ENCODE measurements at regions not wholly inside any gene's neighbourhood (a gene's known extent, or its start where the extent isn't known, plus 50 kb on each side); places are given as distances from the start of the nearest gene placed in this dataset.

- H3K9ac ChIP-seq (ENCODE audit: insufficient read depth, low read length), result no peak overlapping the region
- H3K4me1 ChIP-seq (ENCODE audit: control insufficient read depth, extremely low read depth, insufficient read depth, low read length), result no peaks in the 10 kb centered on the region
- H2AFZ ChIP-seq (ENCODE audit: low read length), result no peak overlapping the region
- no peaks in the 10 kb centered on the region for H3K79me2 ChIP-seq (ENCODE audit: control insufficient read depth, insufficient read depth, low read length)
- H3K27ac ChIP-seq (ENCODE audit: insufficient read depth, low read length), result no peak overlapping the region
- no peaks in the 10 kb centered on the region for H3K36me3 ChIP-seq (ENCODE audit: control insufficient read depth, insufficient read depth, low read length)
- no peak overlapping the region for H3K4me3 ChIP-seq (replicated peaks in 1 of 4; ENCODE audit: control extremely low read depth in 1 of 4, insufficient read depth in 1 of 4, low read depth in 3 of 4, low read length in 4 of 4)
- DNase-seq (ENCODE audit: low read depth in 2 of 2), result peak; percentile 37 to 79
- H3K9me3 ChIP-seq (ENCODE audit: control insufficient read depth, insufficient read depth, low read depth, low read length), result no peaks in the 10 kb centered on the region
- no peaks in the 10 kb centered on the region for H3K27me3 ChIP-seq (ENCODE audit: control insufficient read depth, insufficient read depth, low read length)
- no peak for TF ChIP-seq CTCF (conservative IDR thresholded peaks at IDR 0.05 in 1 of 2, IDR thresholded peaks at IDR 0.05 in 1 of 2; ENCODE audit: low read depth in 1 of 2, low read length in 2 of 2)
- no peak for TF ChIP-seq EZH2 (IDR thresholded peaks at IDR 0.05; ENCODE audit: low read length, missing control alignments)
- no peak overlapping the region for H3K4me2 ChIP-seq (ENCODE audit: extremely low read depth, insufficient read depth, low read length)
- no peaks in the 10 kb centered on the region for H4K20me1 ChIP-seq (ENCODE audit: control insufficient read depth, extremely low read depth, insufficient read depth, low read length)
Measured at GRCh38 chr3:99484871-99485270, 153.5 kb upstream of the COL8A1 start.

- Histone ChIP-seq H3K27ac (ENCODE audit: insufficient read depth, low read length) (no peak overlapping the region), H3K9ac (ENCODE audit: insufficient read depth, low read length) (no peak overlapping the region), H3K36me3 (ENCODE audit: control insufficient read depth, insufficient read depth, low read length) (no peaks in the 10 kb centered on the region), H3K4me3 (replicated peaks in 1 of 4; ENCODE audit: control extremely low read depth in 1 of 4, insufficient read depth in 1 of 4, low read depth in 3 of 4, low read length in 4 of 4) (no peak overlapping the region), H4K20me1 (ENCODE audit: control insufficient read depth, extremely low read depth, insufficient read depth, low read length) (no peaks in the 10 kb centered on the region), H3K4me2 (ENCODE audit: extremely low read depth, insufficient read depth, low read length) (no peak overlapping the region), H3K4me1 (ENCODE audit: control insufficient read depth, extremely low read depth, insufficient read depth, low read length) (no peaks in the 10 kb centered on the region), H3K27me3 (ENCODE audit: control insufficient read depth, insufficient read depth, low read length) (no peaks in the 10 kb centered on the region), H3K9me3 (ENCODE audit: control insufficient read depth, insufficient read depth, low read depth, low read length) (no peaks in the 10 kb centered on the region), H3K79me2 (ENCODE audit: control insufficient read depth, insufficient read depth, low read length) (no peaks in the 10 kb centered on the region), H2AFZ (ENCODE audit: low read length) (no peak overlapping the region)
- DNase-seq (ENCODE audit: low read depth in 2 of 2), result no peak
- TF ChIP-seq CTCF (conservative IDR thresholded peaks at IDR 0.05 in 1 of 2, IDR thresholded peaks at IDR 0.05 in 1 of 2; ENCODE audit: low read depth in 1 of 2, low read length in 2 of 2), result no peak
- no peak for TF ChIP-seq EZH2 (IDR thresholded peaks at IDR 0.05; ENCODE audit: low read length, missing control alignments)
Measured at GRCh38 chr3:99483841-99484240, 154.6 kb upstream of the COL8A1 start.

GRCh38 chr3:99482191-99482590 is 156.2 kb upstream of the COL8A1 start:
- TF ChIP-seq CTCF (conservative IDR thresholded peaks at IDR 0.05 in 1 of 2, IDR thresholded peaks at IDR 0.05 in 1 of 2; ENCODE audit: low read depth in 1 of 2, low read length in 2 of 2), result no peak
- TF ChIP-seq EZH2 (IDR thresholded peaks at IDR 0.05; ENCODE audit: low read length, missing control alignments), result no peak
- DNase-seq (ENCODE audit: low read depth in 2 of 2), result no peak
- Histone ChIP-seq H3K4me1 (ENCODE audit: control insufficient read depth, extremely low read depth, insufficient read depth, low read length) (no peaks in the 10 kb centered on the region), H3K9ac (ENCODE audit: insufficient read depth, low read length) (no peak overlapping the region), H3K4me2 (ENCODE audit: extremely low read depth, insufficient read depth, low read length) (no peak overlapping the region), H3K27me3 (ENCODE audit: control insufficient read depth, insufficient read depth, low read length) (no peaks in the 10 kb centered on the region), H4K20me1 (ENCODE audit: control insufficient read depth, extremely low read depth, insufficient read depth, low read length) (no peaks in the 10 kb centered on the region), H3K79me2 (ENCODE audit: control insufficient read depth, insufficient read depth, low read length) (no peaks in the 10 kb centered on the region), H3K9me3 (ENCODE audit: control insufficient read depth, insufficient read depth, low read depth, low read length) (no peaks in the 10 kb centered on the region), H3K4me3 (replicated peaks in 1 of 4; ENCODE audit: control extremely low read depth in 1 of 4, insufficient read depth in 1 of 4, low read depth in 3 of 4, low read length in 4 of 4) (no peak overlapping the region), H3K27ac (ENCODE audit: insufficient read depth, low read length) (no peak overlapping the region), H2AFZ (ENCODE audit: low read length) (no peak overlapping the region), H3K36me3 (ENCODE audit: control insufficient read depth, insufficient read depth, low read length) (no peaks in the 10 kb centered on the region)
